Uterus (tissue), 3 donors: ENCODE measurements at regions not wholly inside any gene's neighbourhood (a gene's known extent, or its start where the extent isn't known, plus 50 kb on each side); places are given as distances from the start of the nearest gene placed in this dataset.

Experiments used
- DNase-seq, 2 donors: peaks; one replicate each; pipeline ENCODE4 v3.0.0-alpha.2; 2019 to 2020
- H3K27ac ChIP-seq, 2 donors: fragments of 200-600 bp; sonication (generic); 1 replicate in 1 of 2; 2 replicates in 1 of 2; pipeline ENCODE4 v1.5.1; 2016 to 2018
- H3K27me3 ChIP-seq, 2 donors: fragments of 200-600 bp; sonication (generic); one replicate each; pipeline ENCODE4 v1.5.1; 2018 to 2019; ENCODE audit warnings: control low read depth in 1 of 2
- H3K36me3 ChIP-seq, 2 donors: fragments of 200-600 bp; sonication (generic); one replicate each; pipeline ENCODE4 v1.5.1; 2019; ENCODE audit warnings: control low read depth in 1 of 2
- H3K4me1 ChIP-seq, 2 donors: fragments of 200-600 bp; sonication (generic); one replicate each; pipeline ENCODE4 v1.5.1; 2018 to 2019; ENCODE audit warnings: control low read depth in 1 of 2
- H3K4me3 ChIP-seq, 2 donors: fragments of 200-600 bp; sonication (generic); 1 replicate in 1 of 2; 2 replicates in 1 of 2; pipeline ENCODE4 v1.5.1; 2018 to 2019; ENCODE audit warnings: mild to moderate bottlenecking in 1 of 2
- H3K9me3 ChIP-seq, 2 donors: fragments of 200-600 bp; sonication (generic); one replicate each; pipeline ENCODE4 v1.5.1; 2019; ENCODE audit warnings: control low read depth in 1 of 2
- CTCF ChIP-seq, 4 experiments: fragments of 200-600 bp in 2 of 4; fragments of 450-650 bp in 2 of 4; sonication (generic) in 2 of 4; IDR thresholded peaks; one replicate each; pipeline ENCODE4 v1.5.1; 2016 to 2019; ENCODE audit warnings: antibody characterized with exemption in 4 of 4, mild to moderate bottlenecking in 2 of 4, moderate library complexity in 1 of 4
- POLR2A ChIP-seq, 2 donors: fragments of 450-650 bp; IDR thresholded peaks; one replicate each; pipeline ENCODE4 v1.6.1; 2016; ENCODE audit warnings: antibody characterized with exemption in 2 of 2, mild to moderate bottlenecking in 1 of 2, moderate library complexity in 1 of 2
- intact Hi-C: fragments of 100-400 bp; cut with DNase I; formaldehyde crosslinking; loops from one replicate; pipeline ENCODE4 v1.15.1; 2023; ENCODE audit warnings: low total_unique reads
- donor health status: DM: yes; HTN: yes; CAD: no.

- no peaks in the 10 kb centered on the region for H3K36me3 ChIP-seq
- TF ChIP-seq POLR2A (IDR thresholded peaks at IDR 0.05) (no peak), CTCF (IDR thresholded peaks at IDR 0.05) (no peak)
- intact Hi-C loops: no loop called here
- DNase-seq: no peak
- no peaks in the 10 kb centered on the region for H3K4me1 ChIP-seq
- H3K4me3 ChIP-seq: no peak overlapping the region
- no peaks in the 10 kb centered on the region for H3K27me3 ChIP-seq
- no peaks in the 10 kb centered on the region for H3K9me3 ChIP-seq
- H3K27ac ChIP-seq: no peak overlapping the region
Measured at GRCh38 chr14:29178971-29179370, 412.4 kb downstream of the FOXG1 start.

GRCh38 chr14:29191092-29191491 lies 424.5 kb downstream of the FOXG1 start:
- Histone ChIP-seq H3K27ac (no peak overlapping the region), H3K4me1 (no peaks in the 10 kb centered on the region), H3K9me3 (no peaks in the 10 kb centered on the region), H3K27me3 (no peaks in the 10 kb centered on the region), H3K36me3 (no peaks in the 10 kb centered on the region), H3K4me3 (no peak overlapping the region)
- intact Hi-C loops: no loop called here
- no peak for DNase-seq
- TF ChIP-seq POLR2A (IDR thresholded peaks at IDR 0.05) (no peak), CTCF (IDR thresholded peaks at IDR 0.05) (no peak)

GRCh38 chr14:29197557-29197956 lies 431.0 kb downstream of the FOXG1 start:
- Histone ChIP-seq H3K9me3 (no peaks in the 10 kb centered on the region), H3K27ac (no peak overlapping the region), H3K36me3 (no peaks in the 10 kb centered on the region), H3K4me1 (no peaks in the 10 kb centered on the region), H3K4me3 (no peak overlapping the region), H3K27me3 (no peaks in the 10 kb centered on the region)
- intact Hi-C loops: no loop called here
- DNase-seq: no peak
- TF ChIP-seq POLR2A (IDR thresholded peaks at IDR 0.05) (no peak), CTCF (IDR thresholded peaks at IDR 0.05) (no peak)

GRCh38 chr14:29205658-29206057 lies 439.1 kb downstream of the FOXG1 start:
- no peaks in the 10 kb centered on the region for H3K9me3 ChIP-seq
- no peaks in the 10 kb centered on the region for H3K27me3 ChIP-seq
- no peaks in the 10 kb centered on the region for H3K4me1 ChIP-seq
- TF ChIP-seq CTCF (IDR thresholded peaks at IDR 0.05) (no peak), POLR2A (IDR thresholded peaks at IDR 0.05) (no peak)
- intact Hi-C loops: no loop called here
- H3K27ac ChIP-seq: no peak overlapping the region
- H3K4me3 ChIP-seq: no peak overlapping the region
- DNase-seq: no peak
- no peaks in the 10 kb centered on the region for H3K36me3 ChIP-seq

GRCh38 chr14:29215853-29216252 lies 449.3 kb downstream of the FOXG1 start:
- H3K27ac ChIP-seq: no peak overlapping the region
- H3K4me3 ChIP-seq: no peak overlapping the region
- H3K27me3 ChIP-seq: peaks cover 0 to 5% of the 10 kb centered on the region in 2 donors
- no peaks in the 10 kb centered on the region for H3K9me3 ChIP-seq
- H3K36me3 ChIP-seq: no peaks in the 10 kb centered on the region
- DNase-seq: no peak
- intact Hi-C loops: no loop called here
- H3K4me1 ChIP-seq: no peaks in the 10 kb centered on the region
- no peak for TF ChIP-seq CTCF (IDR thresholded peaks at IDR 0.05)
- TF ChIP-seq POLR2A (IDR thresholded peaks at IDR 0.05): no peak
